ENCODE measurements at regions not wholly inside any gene's neighbourhood (a gene's known extent, or its start where the extent isn't known, plus 50 kb on each side); places are given as distances from the start of the nearest gene placed in this dataset.
"Not testable (repeated sequence)": the region's sequence is repeated elsewhere in the genome, so short reads cannot be mapped to it uniquely, and the experiment has no call there.

- in situ Hi-C loops (cut with HindIII; ENCODE audit: low sequenced_read_pairs): no loop called here
These were observed 309.4 kb downstream of the ZNF674 start for GRCh38 chrX:46235778-46236177.

GRCh38 chrX:46234775-46235174 lies 310.4 kb downstream of the ZNF674 start:
- in situ Hi-C loops (cut with HindIII; ENCODE audit: low sequenced_read_pairs): no loop called here

GRCh38 chrX:46228389-46228788 lies 316.8 kb downstream of the ZNF674 start:
- in situ Hi-C loops (cut with HindIII; ENCODE audit: low sequenced_read_pairs): no loop called here

- in situ Hi-C loops (cut with HindIII; ENCODE audit: low sequenced_read_pairs): no loop called here
These were observed 318.8 kb downstream of the ZNF674 start for GRCh38 chrX:46226422-46226821.

GRCh38 chrX:46223499-46223898 lies 321.7 kb downstream of the ZNF674 start:
- in situ Hi-C loops (cut with HindIII; ENCODE audit: low sequenced_read_pairs): not testable (repeated sequence)

DNA sequence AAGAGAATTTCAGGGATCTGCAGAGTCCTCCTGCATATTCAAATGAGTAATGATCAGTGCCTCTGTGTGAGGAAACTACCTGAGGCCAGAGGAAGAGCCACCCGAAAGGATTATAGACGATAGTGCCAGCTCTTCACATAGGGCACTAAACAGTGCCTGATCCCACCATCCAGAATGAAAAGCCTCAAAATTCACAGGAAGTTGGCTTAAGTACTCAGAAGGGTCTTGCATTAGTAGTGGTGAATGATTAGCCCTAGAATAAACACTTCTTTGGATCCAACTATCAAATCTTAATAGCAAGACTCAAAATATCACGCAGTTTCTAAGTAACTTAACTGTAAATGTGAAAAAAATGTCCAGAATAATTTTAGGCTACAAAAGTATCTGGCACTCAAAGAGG lies 324.4 kb downstream of the ZNF674 start:
- in situ Hi-C loops (cut with HindIII; ENCODE audit: low sequenced_read_pairs): no loop called here

GRCh38 chrX:46218373-46218772 lies 326.8 kb downstream of the ZNF674 start:
- in situ Hi-C loops (cut with HindIII; ENCODE audit: low sequenced_read_pairs): no loop called here

GRCh38 chrX:46216406-46216805 lies 328.8 kb downstream of the ZNF674 start:
- in situ Hi-C loops (cut with HindIII; ENCODE audit: low sequenced_read_pairs): no loop called here

DNA sequence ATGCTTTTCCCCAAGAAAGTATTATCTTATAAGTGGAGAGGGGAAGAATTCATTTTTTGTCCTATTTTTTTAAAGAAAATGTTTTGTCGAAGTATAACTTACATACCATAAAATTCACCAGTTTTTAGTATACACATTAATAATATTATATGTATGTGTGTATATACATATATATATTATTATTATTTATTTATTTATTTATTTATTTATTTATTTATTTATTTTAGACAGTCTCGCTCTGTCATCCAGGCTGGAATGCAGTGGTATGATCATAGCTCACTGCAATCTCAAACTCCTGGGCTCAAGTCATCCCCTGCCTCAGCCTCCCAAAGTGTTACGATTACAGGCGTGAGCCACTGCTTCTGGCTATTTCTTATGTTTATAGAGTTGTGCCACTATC lies 334.1 kb downstream of the ZNF674 start:
- in situ Hi-C loops (cut with HindIII; ENCODE audit: low sequenced_read_pairs): no loop called here

- in situ Hi-C loops (cut with HindIII; ENCODE audit: low sequenced_read_pairs): no loop called here
These were observed 335.5 kb downstream of the ZNF674 start for GRCh38 chrX:46209768-46210167.

DNA sequence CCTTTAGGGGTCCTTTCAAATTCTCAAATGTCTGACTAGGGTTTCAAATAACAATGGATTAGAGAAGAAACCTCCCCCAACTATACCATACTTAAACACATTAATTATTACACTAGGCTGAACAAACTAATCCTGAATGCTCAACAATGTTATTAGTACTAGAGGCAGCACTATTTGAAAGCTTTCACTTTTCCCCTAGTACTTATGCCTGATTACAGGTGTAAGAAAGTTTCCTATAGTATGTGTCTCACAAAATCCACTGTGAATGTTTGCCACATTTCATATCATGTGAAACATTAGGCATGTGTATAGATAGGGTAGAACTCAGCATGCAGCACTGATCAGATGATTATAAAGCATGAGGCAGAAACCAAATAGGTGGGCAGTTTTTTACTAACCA lies 336.2 kb downstream of the ZNF674 start:
- in situ Hi-C loops (cut with HindIII; ENCODE audit: low sequenced_read_pairs): no loop called here

DNA sequence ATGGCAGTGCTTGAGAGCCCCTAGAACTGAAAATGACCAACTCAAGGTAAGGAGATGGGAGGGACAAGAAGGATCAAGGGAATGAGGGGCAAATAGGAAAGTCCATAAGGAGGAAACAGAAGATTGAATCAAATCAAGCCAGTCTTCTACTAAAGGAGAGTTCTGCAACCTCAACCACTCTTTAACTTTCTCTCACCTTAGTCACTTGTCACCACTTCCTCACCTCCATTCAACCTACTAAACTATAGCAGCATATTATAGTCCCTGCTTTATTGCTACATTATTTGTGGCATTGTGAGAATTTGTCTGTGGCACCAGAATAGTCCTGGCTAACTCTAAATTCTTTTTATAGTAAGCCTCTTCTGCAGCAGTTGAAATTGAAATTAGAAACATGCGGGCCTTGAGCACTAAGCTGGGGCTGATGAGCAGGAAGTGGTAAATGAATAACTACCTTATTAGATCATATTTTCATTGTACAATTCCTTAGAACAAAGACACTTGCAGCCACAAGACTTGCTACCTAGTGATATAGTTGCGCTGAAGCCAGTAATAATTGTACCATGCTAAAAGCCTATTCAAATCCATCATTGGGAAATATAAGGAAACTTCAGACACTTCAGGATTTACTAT lies 336.9 kb downstream of the ZNF674 start:
- in situ Hi-C loops (cut with HindIII; ENCODE audit: low sequenced_read_pairs): no loop called here

DNA sequence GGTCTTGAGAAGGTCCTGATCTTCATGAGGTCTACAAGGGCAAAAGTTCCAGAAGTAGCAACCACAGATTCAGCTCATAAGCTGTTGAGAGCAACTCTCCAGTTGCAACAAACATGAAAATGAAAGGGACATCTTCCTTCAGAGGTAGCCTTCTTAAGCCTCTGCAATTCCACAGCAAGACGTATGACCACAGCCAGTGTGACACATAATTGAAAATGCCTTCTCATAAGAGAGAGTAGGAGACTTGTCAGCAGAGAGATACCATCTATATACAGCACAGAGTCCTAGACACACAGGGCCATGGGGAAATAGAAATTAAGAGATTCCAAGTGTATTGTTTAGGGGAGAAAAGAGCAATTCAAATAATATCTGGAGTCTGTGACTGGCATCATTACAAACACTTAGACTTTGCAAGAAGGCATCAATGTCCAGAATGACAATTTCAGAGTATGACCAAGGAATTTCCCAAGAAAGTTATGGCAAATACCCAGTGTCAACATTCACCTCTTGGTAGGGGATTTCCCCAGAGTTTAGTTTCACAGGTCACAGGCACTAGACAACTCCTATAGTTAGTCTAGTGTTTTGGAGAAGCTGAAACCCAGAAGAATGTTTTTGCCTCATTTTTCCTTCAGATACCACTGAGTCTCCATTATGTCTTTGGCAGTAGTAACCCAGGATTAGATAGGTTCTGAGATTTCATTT lies 340.3 kb downstream of the ZNF674 start:
- in situ Hi-C loops (cut with HindIII; ENCODE audit: low sequenced_read_pairs): no loop called here

GRCh38 chrX:46202733-46203514 lies 342.3 kb downstream of the ZNF674 start:
- in situ Hi-C loops (cut with HindIII; ENCODE audit: low sequenced_read_pairs): no loop called here

DNA sequence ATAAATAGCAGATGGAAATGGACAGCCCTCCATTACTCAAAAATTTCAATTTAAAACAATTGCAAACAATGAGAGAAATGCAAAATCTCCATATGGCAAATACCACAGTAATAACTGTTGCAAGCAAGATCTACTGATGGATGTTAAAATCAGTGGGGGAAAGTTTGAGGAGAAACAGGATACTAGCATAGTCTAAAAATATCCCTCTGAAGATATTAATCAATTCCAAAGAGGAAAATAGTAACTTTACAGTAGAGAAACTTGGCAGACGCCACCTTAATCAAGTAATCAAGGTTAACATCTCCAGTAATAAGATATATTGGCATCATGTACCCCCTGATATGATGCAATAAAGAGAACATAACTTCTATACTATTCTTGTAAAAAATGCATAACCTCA lies 344.8 kb downstream of the ZNF674 start:
- in situ Hi-C loops (cut with HindIII; ENCODE audit: low sequenced_read_pairs): no loop called here

DNA sequence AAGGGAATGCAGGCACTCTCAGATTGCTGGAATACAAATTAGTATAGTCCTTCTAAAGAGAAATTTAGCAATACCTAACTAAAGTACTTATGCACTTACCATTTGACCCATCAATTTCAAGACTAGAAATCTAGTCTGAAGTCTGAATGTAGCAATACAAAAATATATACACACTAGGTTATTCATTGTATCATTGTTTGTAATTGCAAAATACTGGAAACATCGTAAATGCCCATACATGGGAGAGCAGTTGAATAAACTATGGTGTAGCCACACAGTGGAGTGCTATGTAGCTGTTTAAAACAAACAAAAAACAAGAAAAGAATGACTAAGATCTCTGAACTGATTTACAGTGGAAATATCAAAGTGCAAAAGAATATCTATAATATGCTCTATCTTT lies 346.4 kb downstream of the ZNF674 start:
- in situ Hi-C loops (cut with HindIII; ENCODE audit: low sequenced_read_pairs): no loop called here

DNA sequence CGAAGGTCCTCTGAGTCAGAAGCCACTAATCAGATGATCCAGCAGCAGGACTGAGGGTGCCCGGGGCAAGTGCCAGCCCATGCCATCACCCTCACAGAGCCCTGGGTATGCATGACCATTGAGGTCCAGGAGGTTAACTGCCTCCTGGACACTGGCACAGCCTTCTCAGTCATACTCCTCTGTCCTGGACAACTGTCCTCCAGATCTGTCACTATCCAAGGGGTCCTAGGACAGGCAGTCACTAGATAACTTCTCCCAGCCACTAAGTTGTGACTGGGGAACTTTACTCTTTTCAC lies 358.5 kb downstream of the ZNF674 start:
- in situ Hi-C loops (cut with HindIII; ENCODE audit: low sequenced_read_pairs): not testable (repeated sequence)

GRCh38 chrX:46185923-46186810 lies 359.1 kb downstream of the ZNF674 start:
- in situ Hi-C loops (cut with HindIII; ENCODE audit: low sequenced_read_pairs): no loop called here

GRCh38 chrX:46184749-46185148 lies 360.5 kb downstream of the ZNF674 start:
- in situ Hi-C loops (cut with HindIII; ENCODE audit: low sequenced_read_pairs): no loop called here

GRCh38 chrX:46180258-46180687 lies 364.9 kb downstream of the ZNF674 start:
- in situ Hi-C loops (cut with HindIII; ENCODE audit: low sequenced_read_pairs): no loop called here

DNA sequence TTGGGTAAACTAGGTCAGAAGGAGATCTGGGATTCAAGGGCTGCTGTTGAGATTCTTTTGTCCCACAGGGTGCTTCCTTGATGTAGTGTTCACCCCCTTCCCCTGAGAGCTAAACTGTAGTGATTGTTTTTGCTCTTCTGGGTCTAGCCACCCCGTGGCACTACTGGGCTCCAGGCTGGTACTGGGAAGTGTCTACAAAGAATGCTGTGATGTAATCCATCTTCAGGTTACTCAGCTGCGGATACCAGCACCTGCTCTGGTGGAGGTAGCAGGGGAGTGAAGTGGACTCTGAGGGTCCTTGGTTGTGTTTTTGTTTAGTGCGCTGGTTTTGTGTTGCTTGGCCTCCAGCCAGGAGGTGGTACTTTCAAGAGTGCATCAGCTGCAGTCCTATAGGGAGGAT lies 365.5 kb downstream of the ZNF674 start:
- in situ Hi-C loops (cut with HindIII; ENCODE audit: low sequenced_read_pairs): no loop called here

Data from DLD1 (cell line).